ENCODE measurements at regions not wholly inside any gene's neighbourhood (a gene's known extent, or its start where the extent isn't known, plus 50 kb on each side); places are given as distances from the start of the nearest gene placed in this dataset.

- DNase-seq, result no peak
These were observed 372.0 kb downstream of the CDH10 start for GRCh38 chr5:24272741-24273140.

GRCh38 chr5:24280215-24280614 lies 364.6 kb downstream of the CDH10 start:
- DNase-seq, result no peak

- DNase-seq, result no peak
These were observed 363.0 kb downstream of the CDH10 start for GRCh38 chr5:24281818-24282217.

- DNase-seq, result no peak
These were observed 355.0 kb downstream of the CDH10 start for GRCh38 chr5:24289582-24290335.

- DNase-seq, result no peak
These were observed 354.2 kb downstream of the CDH10 start for GRCh38 chr5:24290536-24290935.

GRCh38 chr5:24291916-24292315 lies 352.9 kb downstream of the CDH10 start:
- DNase-seq, result no peak

GRCh38 chr5:24294333-24294732 lies 350.4 kb downstream of the CDH10 start:
- no peak for DNase-seq

- no peak for DNase-seq
These were observed 330.7 kb downstream of the CDH10 start for GRCh38 chr5:24314106-24314505.

- DNase-seq, result no peak
These were observed 324.1 kb downstream of the CDH10 start for GRCh38 chr5:24320643-24321042.

GRCh38 chr5:24325306-24325832 lies 319.4 kb downstream of the CDH10 start:
- DNase-seq, result no peak

- DNase-seq, result no peak
These were observed 313.2 kb downstream of the CDH10 start for GRCh38 chr5:24331531-24331930.

- no peak for DNase-seq
These were observed 297.6 kb downstream of the CDH10 start for GRCh38 chr5:24347158-24347557.

- no peak for DNase-seq
These were observed 293.5 kb downstream of the CDH10 start for GRCh38 chr5:24351285-24351684.

GRCh38 chr5:24353016-24353415 lies 291.8 kb downstream of the CDH10 start:
- no peak for DNase-seq

GRCh38 chr5:24353611-24354010 lies 291.2 kb downstream of the CDH10 start:
- no peak for DNase-seq

- DNase-seq, result peak; percentile 74
These were observed 280.8 kb downstream of the CDH10 start for GRCh38 chr5:24363789-24364481.

GRCh38 chr5:24364711-24365110 lies 280.1 kb downstream of the CDH10 start:
- DNase-seq, result peak; percentile 20

- DNase-seq, result no peak
These were observed 279.4 kb downstream of the CDH10 start for GRCh38 chr5:24365406-24365805.

- no peak for DNase-seq
These were observed 277.6 kb downstream of the CDH10 start for GRCh38 chr5:24367216-24367615.

- DNase-seq, result no peak
These were observed 276.7 kb downstream of the CDH10 start for GRCh38 chr5:24368115-24368514.

- DNase-seq, result no peak
These were observed 268.6 kb downstream of the CDH10 start for GRCh38 chr5:24376210-24376609.

- DNase-seq, result no peak
These were observed 268.2 kb downstream of the CDH10 start for GRCh38 chr5:24376616-24377015.

- no peak for DNase-seq
These were observed 262.8 kb downstream of the CDH10 start for GRCh38 chr5:24381861-24382489.

GRCh38 chr5:24385070-24385469 lies 259.7 kb downstream of the CDH10 start:
- no peak for DNase-seq
